HepG2 (cell line): ENCODE measurements at regions not wholly inside any gene's neighbourhood (a gene's known extent, or its start where the extent isn't known, plus 50 kb on each side); places are given as distances from the start of the nearest gene placed in this dataset.

Experiments used
- ATAC-seq: fragments of 200-7000 bp; cut with Tn5 transposase; 3 replicates; pipeline ENCODE4 v1.9.1; 2020; ENCODE audit warnings: mild to moderate bottlenecking, moderate library complexity
- BruUV-seq: library from RNA; stranded (reverse); fragments of 400-500 nt; replicated peaks from 2 replicates; lab custom pipeline; 2021; lab: Mats Ljungman, UMichigan
- CTCF ChIA-PET: fragments of 300-600 bp; formaldehyde crosslinking; extraction: SDS; loops from one replicate; lab custom pipeline; 2021; ENCODE audit warnings: low total read pairs, inconsistent platforms, low intra/inter-chr PET ratio; lab: Yijun Ruan, JAX
- POLR2A ChIA-PET: fragments of 350-600 bp; sonication (Branson Sonifier 250); formaldehyde crosslinking; loops from one replicate; lab custom pipeline; 2020; ENCODE audit warnings: antibody characterized with exemption, inconsistent platforms; lab: Yijun Ruan, JAX
- DNase-seq: peaks from one replicate; pipeline ENCODE4 v3.0.0-alpha.2; 2015; ENCODE audit warnings: low spot score
- FAIRE-seq: peaks from 3 replicates; lab custom pipeline; 2011; peaks lifted over from hg19 to GRCh38; lab: Jason Lieb, UNC
- H2AFZ ChIP-seq: one replicate; pipeline ENCODE4 v1.6.1; 2011; ENCODE audit warnings: low read length, inconsistent platforms
- H3K27ac ChIP-seq: fragments of 300-600 bp; 3 replicates; pipeline ENCODE4 v1.8.0; 2011; ENCODE audit warnings: mixed run types, mild to moderate bottlenecking, mixed read lengths, low read length, inconsistent platforms; ENCODE audit not compliant: insufficient read depth; ENCODE audit errors: extremely low read length
- H3K27me3 ChIP-seq, 2 experiments: fragments of 200-600 bp in 1 of 2; 2 replicates in 1 of 2; 3 replicates in 1 of 2; pipeline versions ENCODE4 v1.6.0 to v1.8.0; 2011; ENCODE audit warnings: low read length in 2 of 2, mild to moderate bottlenecking in 2 of 2, moderate library complexity in 2 of 2, inconsistent platforms in 1 of 2; ENCODE audit not compliant: insufficient read depth in 2 of 2, control insufficient read depth in 1 of 2
- H3K36me3 ChIP-seq, 2 experiments: fragments of 200-600 bp in 1 of 2; replicated peaks in 1 of 2; 2 replicates in 1 of 2; 3 replicates in 1 of 2; pipeline versions ENCODE4 v1.5.1 to v1.8.0; 2011; ENCODE audit warnings: low read length in 2 of 2, inconsistent platforms in 1 of 2; ENCODE audit not compliant: insufficient read depth in 2 of 2, control insufficient read depth in 1 of 2
- H3K4me1 ChIP-seq: 2 replicates; pipeline ENCODE4 v1.5.1; 2012; ENCODE audit warnings: low read length, inconsistent platforms; ENCODE audit not compliant: insufficient read depth
- H3K4me2 ChIP-seq: 2 replicates; pipeline ENCODE4 v1.6.0; 2011; ENCODE audit warnings: low read depth, low read length, inconsistent platforms
- H3K4me3 ChIP-seq, 3 experiments: fragments of 200-600 bp in 1 of 3; sonication (generic), shearing (Covaris generic) in 1 of 3; replicated peaks in 1 of 3; 2 replicates each; pipeline ENCODE4 v1.5.1; 2011 to 2016; ENCODE audit warnings: low read length in 3 of 3, inconsistent platforms in 2 of 3, low read depth in 2 of 3, mild to moderate bottlenecking in 2 of 3, control low read depth in 1 of 3, mixed read lengths in 1 of 3; ENCODE audit not compliant: insufficient read depth in 1 of 3
- H3K79me2 ChIP-seq: one replicate; pipeline ENCODE4 v1.6.1; 2011; ENCODE audit warnings: low read length, inconsistent platforms; ENCODE audit not compliant: insufficient read depth
- H3K9ac ChIP-seq: 2 replicates; pipeline ENCODE4 v1.6.0; 2011; ENCODE audit warnings: mild to moderate bottlenecking, low read depth, low read length, inconsistent platforms; ENCODE audit not compliant: insufficient read depth
- H3K9me3 ChIP-seq: 2 replicates; pipeline ENCODE4 v1.5.1; 2012; ENCODE audit warnings: mild to moderate bottlenecking, low read length
- H4K20me1 ChIP-seq: 2 replicates; pipeline ENCODE4 v1.6.0; 2011; ENCODE audit warnings: inconsistent platforms, mild to moderate bottlenecking, low read length, moderate library complexity; ENCODE audit not compliant: insufficient read depth
- KLF6 ChIP-seq: IDR thresholded peaks from 2 replicates; pipeline ENCODE4 v1.8.0; 2016; ENCODE audit warnings: missing biosample characterization, missing genetic modification reagents
- PRDM4 ChIP-seq: sonication (generic); formaldehyde crosslinking; IDR thresholded peaks from 2 replicates; pipeline ENCODE4 v1.9.0; 2021; ENCODE audit warnings: missing genetic modification reagents, borderline replicate concordance
- RNF219 ChIP-seq: sonication (generic); formaldehyde crosslinking; IDR thresholded peaks from 2 replicates; pipeline ENCODE4 v1.5.0; 2020; ENCODE audit warnings: mild to moderate bottlenecking, missing genetic modification reagents
- ZNF326 ChIP-seq: sonication (generic); formaldehyde crosslinking; IDR thresholded peaks from 2 replicates; pipeline ENCODE4 v1.4.0; 2020; ENCODE audit warnings: missing genetic modification reagents, borderline replicate concordance
- ZNF460 ChIP-seq: sonication (generic); formaldehyde crosslinking; IDR thresholded peaks from 2 replicates; pipeline ENCODE4 v1.5.1; 2020; ENCODE audit warnings: missing genetic modification reagents, mild to moderate bottlenecking, borderline replicate concordance
- ZNF724P ChIP-seq: sonication (generic); formaldehyde crosslinking; IDR thresholded peaks from 2 replicates; pipeline ENCODE4 v1.8.0; 2022; ENCODE audit warnings: missing genetic modification reagents, borderline replicate concordance
- WGBS: methylation state at CpG from one replicate; pipeline ENCODE4 v1.1.6; 2017; ENCODE audit warnings: low lambda C conversion rate; 5-methylcytosine and 5-hydroxymethylcytosine counted together
- in situ Hi-C: cut with HindIII; loops from 2 replicates; pipeline ENCODE4 v1.10.0; 2017; ENCODE audit warnings: low pct_unique_long_range_greater_than_20kb; ENCODE audit not compliant: extremely low pct_ligation_motif_present
- intact Hi-C: fragments of 100-400 bp; cut with micrococcal nuclease; formaldehyde crosslinking; loops from one replicate; pipeline ENCODE4 v1.10.0; 2022; ENCODE audit not compliant: unreplicated experiment

- Histone ChIP-seq H3K27me3 (no peaks in the 10 kb centered on the region), H4K20me1 (no peaks in the 10 kb centered on the region), H3K9me3 (no peaks in the 10 kb centered on the region), H3K79me2 (no peaks in the 10 kb centered on the region)
- no peak for DNase-seq
- ATAC-seq, result no peak
- in situ Hi-C loops, result no loop called here
- WGBS, result 16% methylated on average over 3 of the region's 3 CpGs
- TF ChIP-seq ZNF724P (CRISPR knock-in tag) (no peak), KLF6 (no peak), ZNF460 (CRISPR knock-in tag) (no peak), RNF219 (CRISPR knock-in tag) (no peak), ZNF326 (CRISPR knock-in tag) (no peak), PRDM4 (no peak)
- TF ChIP-seq, all 625 proteins: peak for 0
- ChIA-PET POLR2A (no interaction called here), CTCF (no interaction called here)
- no peak overlapping the region for H3K4me2 ChIP-seq
- H2AFZ ChIP-seq, result no peak overlapping the region
- intact Hi-C loops, result loop anchor here (5.0 kb wide), 1 partner anchor 1064 kb away; no protein-coding TSS in a partner anchor
- H3K4me3 ChIP-seq, result no peak overlapping the region
- no TSS peak for BruUV-seq
- FAIRE-seq, result no peak
- H3K9ac ChIP-seq, result no peak overlapping the region
- H3K27ac ChIP-seq, result no peak overlapping the region
- H3K36me3 ChIP-seq, result no peaks in the 10 kb centered on the region
- no peaks in the 10 kb centered on the region for H3K4me1 ChIP-seq
Observed at GRCh38 chr6:122553697-122554096, 56.5 kb upstream of the PKIB start.
